GM12891 (cell line): ENCODE measurements at regions not wholly inside any gene's neighbourhood (a gene's known extent, or its start where the extent isn't known, plus 50 kb on each side); places are given as distances from the start of the nearest gene placed in this dataset.

Experiments
- DNase-seq: peaks from one replicate; pipeline ENCODE4 v3.0.0; 2011; ENCODE audit warnings: low spot score; ENCODE audit not compliant: insufficient read length
- FAIRE-seq: peaks from 2 replicates; lab custom pipeline; 2011; peaks lifted over from hg19 to GRCh38; lab: Jason Lieb, UNC
- PAX5 ChIP-seq: IDR thresholded peaks from 2 replicates; pipeline ENCODE4 v1.6.1; 2011; ENCODE audit warnings: low read length, moderate library complexity, mild to moderate bottlenecking; ENCODE audit not compliant: insufficient read depth, severe bottlenecking
- POLR2A ChIP-seq: IDR thresholded peaks from 2 replicates; pipeline ENCODE4 v1.6.1; 2011; ENCODE audit warnings: low read depth, low read length, control low read depth
- POLR2AphosphoS5 ChIP-seq: IDR thresholded peaks from 2 replicates; pipeline ENCODE4 v1.6.1; 2011; ENCODE audit warnings: low read depth, low read length, control low read depth
- POU2F2 ChIP-seq: IDR thresholded peaks from 2 replicates; pipeline ENCODE4 v1.6.1; 2011; ENCODE audit warnings: low read depth, mild to moderate bottlenecking, control low read depth, low read length, moderate library complexity
- SPI1 ChIP-seq: IDR thresholded peaks from 2 replicates; pipeline ENCODE4 v1.6.1; 2011; ENCODE audit warnings: low read depth, low read length, control low read depth
- TAF1 ChIP-seq: IDR thresholded peaks from 2 replicates; pipeline ENCODE4 v1.6.1; 2011; ENCODE audit warnings: low read depth, low read length, control low read depth

DNA sequence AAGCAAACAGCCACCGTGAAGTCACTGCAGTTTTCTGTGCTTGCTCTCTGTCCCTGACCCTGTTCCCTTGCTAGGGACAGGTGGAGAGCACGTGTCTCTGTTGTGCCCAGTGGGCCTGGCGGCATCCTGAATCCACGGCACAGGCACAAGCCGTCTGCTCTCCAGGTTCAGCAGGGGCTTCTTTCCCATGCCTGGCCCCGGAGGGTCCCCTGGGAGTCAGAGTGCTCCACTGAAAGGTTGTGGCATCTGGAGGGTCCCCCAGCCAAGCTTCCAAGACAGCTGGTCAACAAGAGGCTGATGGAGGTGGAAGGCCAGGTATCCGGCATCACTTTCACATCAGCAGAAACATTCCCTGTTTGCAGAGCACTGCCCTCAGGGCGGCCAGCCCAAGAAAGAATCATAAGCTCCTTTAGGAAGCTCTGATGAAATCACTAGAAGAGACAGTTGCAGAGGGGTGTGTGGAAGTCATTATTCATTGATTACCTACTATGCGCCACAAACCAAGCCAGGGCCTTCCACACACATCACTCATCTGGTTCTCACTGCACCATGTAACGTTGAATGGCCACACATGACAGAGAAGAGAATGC, 346.4 kb upstream of the B3GAT1 start:
- no peak for DNase-seq
- TF ChIP-seq POLR2AphosphoS5 (no peak), SPI1 (no peak), PAX5 (no peak), POLR2A (no peak), TAF1 (no peak), POU2F2 (no peak)
- no peak for FAIRE-seq

DNA sequence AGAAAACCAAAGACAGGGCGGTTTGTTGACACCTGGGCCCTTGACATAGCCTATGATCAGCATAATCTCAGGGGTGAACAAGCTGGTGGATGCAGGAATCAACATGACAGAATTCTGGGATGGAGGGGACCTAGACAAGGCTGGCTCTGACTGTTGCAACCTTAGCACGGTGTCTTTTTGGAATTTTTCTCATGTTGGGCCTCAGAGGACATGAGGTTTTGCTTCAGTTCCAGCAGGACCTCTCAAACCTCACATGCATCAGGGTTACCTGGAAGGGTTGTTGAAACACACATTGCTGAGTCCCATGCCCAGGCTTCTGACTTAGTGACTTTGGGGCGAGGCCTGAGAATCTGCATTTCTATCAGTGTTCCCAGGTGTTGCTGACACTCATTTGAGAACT, 345.6 kb upstream of the B3GAT1 start:
- DNase-seq (no peak), FAIRE-seq (no peak)
- TF ChIP-seq SPI1 (no peak), POLR2A (no peak), TAF1 (no peak), POLR2AphosphoS5 (no peak), PAX5 (no peak), POU2F2 (no peak)

DNA sequence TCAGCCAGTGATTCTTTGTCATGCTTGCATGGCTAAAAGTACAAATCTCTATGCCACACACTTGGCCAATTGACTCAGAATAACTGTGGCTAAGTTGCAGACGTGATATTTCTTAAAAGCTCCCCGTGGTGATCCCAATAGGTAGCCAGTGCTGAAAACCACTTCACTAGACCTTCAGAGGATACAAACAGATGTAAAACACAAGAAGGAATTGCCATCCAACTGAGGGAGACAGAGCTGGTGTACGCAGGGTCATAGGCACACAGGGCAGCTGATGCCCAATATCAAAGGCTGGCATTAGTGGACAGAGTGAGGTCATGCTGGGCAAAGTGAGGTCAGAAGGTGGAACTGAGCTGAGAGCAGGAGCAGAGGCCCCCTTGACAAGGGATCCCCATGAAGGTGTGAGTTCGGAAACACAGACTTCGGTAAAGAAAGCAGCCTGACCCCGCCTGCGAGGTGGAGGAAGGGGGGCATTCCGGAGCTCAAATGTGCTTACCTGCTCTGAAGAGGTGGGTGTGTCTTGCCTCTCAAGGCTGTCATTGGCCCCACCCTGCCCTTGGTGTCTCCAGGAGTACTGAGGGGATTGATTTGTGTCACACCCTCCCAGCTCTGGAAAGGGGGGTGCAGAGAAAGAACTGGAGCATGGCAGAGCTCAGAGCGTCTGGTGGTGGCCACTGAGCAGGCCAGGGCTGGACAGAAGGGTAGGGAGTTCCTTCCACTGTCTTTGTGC, 344.9 kb upstream of the B3GAT1 start:
- no peak for TF ChIP-seq POLR2A
- no peak for TF ChIP-seq POLR2AphosphoS5
- no peak for TF ChIP-seq SPI1
- no peak for TF ChIP-seq POU2F2
- TF ChIP-seq PAX5, result no peak
- no peak for TF ChIP-seq TAF1
- FAIRE-seq (no peak), DNase-seq (no peak)

DNA sequence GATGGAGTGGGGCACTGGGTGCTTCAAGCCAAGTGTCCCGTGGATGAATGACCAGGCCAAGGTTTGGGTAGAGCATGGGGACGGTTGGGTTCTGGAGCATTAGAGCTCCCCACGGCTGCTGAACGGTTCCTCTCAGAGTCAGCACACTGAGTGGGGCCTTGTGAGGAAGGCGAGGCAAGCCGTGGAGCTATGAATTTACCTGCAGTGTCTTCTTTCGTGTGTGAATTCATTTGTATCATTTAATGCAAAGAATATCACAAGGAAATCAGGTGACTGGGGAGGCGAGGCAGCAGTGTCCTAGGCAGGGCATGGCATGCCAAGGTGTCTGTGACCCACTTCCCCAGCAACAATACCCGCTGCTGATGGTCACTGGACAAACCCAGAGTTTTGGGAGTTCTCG, 343.5 kb upstream of the B3GAT1 start:
- no peak for FAIRE-seq

DNA sequence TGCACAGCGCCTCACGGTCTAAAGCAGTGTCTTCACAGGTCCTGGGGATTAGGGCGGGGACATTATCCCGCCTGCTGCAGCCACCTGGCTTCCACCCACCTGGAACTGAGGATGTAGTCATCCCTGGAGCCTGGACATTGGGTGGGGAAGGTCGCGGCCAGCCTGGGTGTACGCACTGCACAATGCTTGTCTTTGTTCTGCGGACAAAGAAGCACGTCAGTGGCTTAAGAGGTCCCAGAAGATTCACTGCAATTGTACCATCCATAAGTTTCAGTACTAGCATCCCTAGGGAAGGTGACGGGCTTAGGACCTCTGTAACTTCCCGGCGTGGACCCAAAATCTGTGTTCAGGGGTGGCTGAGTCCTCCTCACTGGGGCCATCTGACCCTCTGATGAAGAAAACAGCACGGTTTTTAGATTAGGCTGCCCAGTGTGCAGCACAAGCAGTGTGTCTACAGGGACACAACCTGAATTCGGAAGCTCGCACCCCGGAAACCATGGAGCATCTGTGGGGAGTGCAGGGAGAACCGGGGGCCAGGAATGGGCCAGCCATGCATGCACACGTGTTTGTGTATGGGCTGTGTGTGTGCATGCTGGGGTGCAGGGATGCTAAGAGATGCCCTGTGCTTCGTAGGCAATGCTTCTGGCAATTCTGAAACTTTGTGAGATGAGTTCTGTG, 342.6 kb upstream of the B3GAT1 start:
- no peak for TF ChIP-seq POLR2A
- no peak for TF ChIP-seq PAX5
- TF ChIP-seq SPI1, result no peak
- no peak for TF ChIP-seq POU2F2
- TF ChIP-seq TAF1, result no peak
- TF ChIP-seq POLR2AphosphoS5, result no peak
- no peak for FAIRE-seq
- DNase-seq, result no peak

More for the DNA sequence above, 343.5 kb upstream of the B3GAT1 start:
- no peak for DNase-seq
- TF ChIP-seq POLR2A, result no peak
- TF ChIP-seq POLR2AphosphoS5, result no peak
- TF ChIP-seq TAF1, result no peak
- TF ChIP-seq POU2F2, result no peak
- TF ChIP-seq SPI1, result no peak
- no peak for TF ChIP-seq PAX5

DNA sequence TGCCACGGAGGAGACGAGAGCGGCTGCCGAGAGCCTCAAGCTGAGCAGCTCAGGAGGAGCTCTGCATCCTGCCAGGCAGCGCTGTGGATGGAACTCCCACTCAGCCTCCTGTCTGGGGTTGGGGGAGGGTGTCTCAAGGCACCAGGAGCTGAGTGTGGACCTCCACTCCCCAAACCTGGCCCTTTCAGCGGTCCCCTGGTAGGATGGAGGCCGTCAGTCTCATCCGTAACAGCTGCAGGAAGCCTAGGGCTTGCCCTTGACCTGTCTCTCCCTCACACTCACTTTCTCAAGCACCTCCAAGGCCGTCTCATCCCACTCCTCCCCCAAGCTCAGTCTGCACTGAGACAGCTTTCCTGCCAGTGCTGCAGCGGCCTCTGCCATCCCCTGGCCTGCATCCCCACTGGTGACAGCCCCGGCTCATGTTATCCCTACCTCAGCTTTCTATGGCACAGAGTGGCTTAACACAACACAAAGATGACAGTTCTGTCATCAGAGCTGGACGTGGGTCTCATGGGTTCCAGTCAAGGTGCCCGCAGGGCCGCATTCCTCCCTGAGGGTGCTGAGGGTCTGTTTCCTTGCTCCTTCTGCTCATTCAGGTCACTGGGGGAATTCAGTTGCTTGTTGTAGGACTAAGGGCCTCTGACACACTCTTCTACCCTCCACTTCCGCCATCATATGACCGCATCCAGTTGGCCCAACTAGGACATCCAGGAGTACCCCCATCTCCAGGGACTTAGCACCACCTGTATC, 341.9 kb upstream of the B3GAT1 start:
- no peak for FAIRE-seq
- DNase-seq, result no peak
- TF ChIP-seq PAX5, result no peak
- TF ChIP-seq TAF1, result no peak
- no peak for TF ChIP-seq SPI1
- TF ChIP-seq POLR2AphosphoS5, result no peak
- no peak for TF ChIP-seq POU2F2
- TF ChIP-seq POLR2A, result no peak

DNA sequence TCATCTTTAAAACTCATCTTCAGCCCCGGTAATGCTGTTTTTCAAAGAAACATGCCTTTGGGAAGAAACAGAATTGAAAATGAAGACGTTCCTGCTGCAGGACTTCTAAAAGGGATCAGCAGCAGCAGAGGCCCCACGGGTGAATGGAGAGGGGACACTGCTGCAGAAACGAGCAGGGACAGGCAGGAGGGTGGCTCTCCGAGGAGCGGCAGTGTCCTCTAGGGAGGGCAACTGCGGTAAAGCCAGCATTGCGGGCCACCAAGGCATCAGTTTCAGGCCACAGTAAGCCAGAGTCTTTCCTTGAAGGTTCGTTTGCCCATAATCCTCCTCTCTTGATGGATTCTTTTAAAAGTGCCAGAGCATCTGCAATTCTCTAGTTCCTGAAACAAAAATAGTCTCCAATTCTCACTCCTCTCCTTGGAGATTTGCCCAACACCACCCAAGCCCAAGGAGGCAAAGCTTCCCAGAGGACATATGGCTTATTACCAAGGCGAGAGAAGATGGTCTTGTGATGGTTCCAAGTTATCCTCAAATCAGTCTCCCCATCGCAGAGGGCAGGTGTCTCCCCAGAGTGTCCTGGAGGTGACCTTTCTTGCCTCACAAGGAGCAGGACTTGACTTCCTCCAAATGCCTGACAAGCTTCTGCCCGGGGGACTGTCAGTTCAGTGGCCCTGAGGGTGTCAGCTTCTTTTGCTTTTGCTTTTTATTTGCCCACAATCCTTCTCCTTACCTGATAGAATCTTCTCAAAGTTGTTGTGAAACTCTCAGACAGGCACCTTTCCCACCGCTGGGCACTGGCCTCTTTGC, 341.1 kb upstream of the B3GAT1 start:
- TF ChIP-seq POLR2AphosphoS5 (no peak), TAF1 (no peak), PAX5 (no peak), POU2F2 (no peak), SPI1 (no peak), POLR2A (no peak)
- no peak for DNase-seq
- no peak for FAIRE-seq

DNA sequence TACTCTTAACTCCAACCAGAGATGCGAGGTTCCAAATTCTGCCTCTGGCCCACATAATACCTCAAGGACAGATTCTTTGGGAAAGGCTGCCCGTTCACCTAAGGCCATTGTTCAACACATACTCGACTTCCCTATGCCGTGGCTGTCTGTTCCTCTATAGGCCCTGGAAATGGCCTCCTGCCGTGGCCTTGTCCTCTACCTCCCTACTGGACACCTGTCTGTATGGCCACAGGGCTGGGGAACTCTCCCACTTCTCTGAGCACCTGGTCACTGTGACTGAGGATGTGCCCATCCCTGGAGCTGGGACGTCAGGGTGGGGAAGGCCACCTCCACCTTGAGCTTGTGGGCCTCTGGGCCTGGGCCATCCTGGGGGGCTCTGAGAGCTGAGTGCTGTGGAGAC, 340.5 kb upstream of the B3GAT1 start:
- FAIRE-seq (no peak), DNase-seq (no peak)

More for the DNA sequence above, 340.5 kb upstream of the B3GAT1 start:
- TF ChIP-seq TAF1, result no peak
